ENCODE measurements at regions not wholly inside any gene's neighbourhood (a gene's known extent, or its start where the extent isn't known, plus 50 kb on each side); places are given as distances from the start of the nearest gene placed in this dataset.

GRCh38 chr5:128635379-128635778 is 97.3 kb upstream of the FBN2 start:
- Mint-ChIP-seq H3K27ac (no peak overlapping the region), H3K27me3 (ENCODE audit: low read depth) (no peaks in the 10 kb centered on the region), H3K9me3 (no peaks in the 10 kb centered on the region), H3K36me3 (ENCODE audit: low read depth) (no peaks in the 10 kb centered on the region), H3K4me1 (ENCODE audit: low read depth) (no peaks in the 10 kb centered on the region), H3K4me3 (no peak overlapping the region)
- intact Hi-C loops (cut with micrococcal nuclease) = no loop called here
- DNase-seq = no peak
- CTCF ChIA-PET = no interaction called here

- intact Hi-C loops (cut with micrococcal nuclease) = no loop called here
- H3K9me3 Mint-ChIP-seq = no peaks in the 10 kb centered on the region
- CTCF ChIA-PET = no interaction called here
These were observed 98.3 kb upstream of the FBN2 start for GRCh38 chr5:128636361-128636760.

DNA sequence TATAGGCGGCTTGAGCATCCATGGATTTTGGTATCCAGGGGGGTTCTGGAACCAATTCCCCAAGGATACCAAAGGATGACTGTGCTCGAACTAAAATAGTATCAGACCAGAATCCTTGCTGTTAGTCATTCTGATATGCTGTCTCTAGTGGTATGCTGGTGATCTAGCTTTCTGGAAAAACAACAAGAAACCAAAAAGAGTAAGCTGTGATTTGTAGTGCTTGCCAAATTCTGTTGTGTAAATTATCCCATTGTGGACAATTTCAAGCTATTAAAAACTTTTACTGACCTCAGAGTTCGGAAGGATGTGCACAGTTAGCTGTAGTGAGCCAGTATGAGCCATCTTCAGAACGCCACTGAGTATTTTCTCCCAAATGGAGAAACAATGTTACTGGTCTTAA is 99.0 kb upstream of the FBN2 start:
- Mint-ChIP-seq H3K4me3 (no peak overlapping the region), H3K27me3 (ENCODE audit: low read depth) (no peaks in the 10 kb centered on the region), H3K27ac (no peak overlapping the region), H3K4me1 (ENCODE audit: low read depth) (no peaks in the 10 kb centered on the region), H3K9me3 (no peaks in the 10 kb centered on the region), H3K36me3 (ENCODE audit: low read depth) (no peaks in the 10 kb centered on the region)
- no peak for DNase-seq
- CTCF ChIA-PET = no interaction called here
- intact Hi-C loops (cut with micrococcal nuclease) = no loop called here

More at GRCh38 chr5:128636361-128636760, 98.3 kb upstream of the FBN2 start:
- no peak for DNase-seq
- no peak overlapping the region for H3K4me3 Mint-ChIP-seq
- no peaks in the 10 kb centered on the region for H3K27me3 Mint-ChIP-seq (ENCODE audit: low read depth)
- H3K4me1 Mint-ChIP-seq (ENCODE audit: low read depth) = no peaks in the 10 kb centered on the region
- H3K27ac Mint-ChIP-seq = no peak overlapping the region
- no peaks in the 10 kb centered on the region for H3K36me3 Mint-ChIP-seq (ENCODE audit: low read depth)

- Mint-ChIP-seq H3K9me3 (no peaks in the 10 kb centered on the region), H3K36me3 (ENCODE audit: low read depth) (no peaks in the 10 kb centered on the region), H3K27me3 (ENCODE audit: low read depth) (no peaks in the 10 kb centered on the region), H3K4me3 (no peak overlapping the region), H3K27ac (no peak overlapping the region), H3K4me1 (ENCODE audit: low read depth) (no peaks in the 10 kb centered on the region)
- intact Hi-C loops (cut with micrococcal nuclease) = no loop called here
- CTCF ChIA-PET = no interaction called here
- no peak for DNase-seq
These were observed 103.8 kb upstream of the FBN2 start for GRCh38 chr5:128641861-128642260.

GRCh38 chr5:128644863-128645262 is 106.8 kb upstream of the FBN2 start:
- Mint-ChIP-seq H3K27me3 (ENCODE audit: low read depth) (no peaks in the 10 kb centered on the region), H3K4me1 (ENCODE audit: low read depth) (no peaks in the 10 kb centered on the region), H3K9me3 (no peaks in the 10 kb centered on the region), H3K27ac (no peak overlapping the region), H3K4me3 (no peak overlapping the region), H3K36me3 (ENCODE audit: low read depth) (no peaks in the 10 kb centered on the region)
- CTCF ChIA-PET = no interaction called here
- intact Hi-C loops (cut with micrococcal nuclease) = no loop called here
- DNase-seq = no peak

GRCh38 chr5:128645581-128645980 is 107.5 kb upstream of the FBN2 start:
- H3K36me3 Mint-ChIP-seq (ENCODE audit: low read depth) = no peaks in the 10 kb centered on the region
- H3K9me3 Mint-ChIP-seq = peaks cover 5% of the 10 kb centered on the region
- intact Hi-C loops (cut with micrococcal nuclease) = no loop called here
- H3K27me3 Mint-ChIP-seq (ENCODE audit: low read depth) = no peaks in the 10 kb centered on the region
- no peak for DNase-seq
- no peak overlapping the region for H3K27ac Mint-ChIP-seq
- CTCF ChIA-PET = no interaction called here
- no peak overlapping the region for H3K4me3 Mint-ChIP-seq
- H3K4me1 Mint-ChIP-seq (ENCODE audit: low read depth) = no peaks in the 10 kb centered on the region

- Mint-ChIP-seq H3K27ac (no peak overlapping the region), H3K4me3 (no peak overlapping the region), H3K36me3 (ENCODE audit: low read depth) (no peaks in the 10 kb centered on the region), H3K9me3 (peaks cover 5% of the 10 kb centered on the region), H3K27me3 (ENCODE audit: low read depth) (no peaks in the 10 kb centered on the region), H3K4me1 (ENCODE audit: low read depth) (no peaks in the 10 kb centered on the region)
- CTCF ChIA-PET = no interaction called here
- DNase-seq = no peak
- intact Hi-C loops (cut with micrococcal nuclease) = no loop called here
These were observed 108.1 kb upstream of the FBN2 start for GRCh38 chr5:128646176-128646575.

DNA sequence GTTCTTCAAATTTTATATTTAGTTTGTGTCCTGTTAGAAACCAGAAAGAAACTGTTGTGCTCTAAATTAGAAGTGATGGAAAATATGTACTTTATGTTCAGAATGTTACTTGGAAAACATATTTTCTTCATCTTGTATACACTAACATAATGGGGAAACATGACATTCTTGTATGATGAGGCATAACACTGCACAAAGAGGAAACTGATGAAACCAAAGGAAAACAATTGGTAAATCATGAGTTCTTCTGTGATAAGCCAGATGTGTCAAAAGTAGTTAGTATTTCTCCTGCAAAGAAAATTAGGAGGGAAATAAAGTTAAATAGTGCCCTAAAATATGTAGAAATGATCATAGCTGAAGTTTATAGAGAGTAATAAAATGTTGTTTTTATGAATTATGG is 111.1 kb upstream of the FBN2 start:
- H3K9me3 Mint-ChIP-seq = peaks cover 13% of the 10 kb centered on the region
- intact Hi-C loops (cut with micrococcal nuclease) = no loop called here

GRCh38 chr5:128662997-128663396 is 125.0 kb upstream of the FBN2 start:
- H3K36me3 Mint-ChIP-seq (ENCODE audit: low read depth) = no peaks in the 10 kb centered on the region
- CTCF ChIA-PET = no interaction called here
- DNase-seq = no peak
- H3K27me3 Mint-ChIP-seq (ENCODE audit: low read depth) = no peaks in the 10 kb centered on the region
- no peak overlapping the region for H3K4me3 Mint-ChIP-seq
- no peaks in the 10 kb centered on the region for H3K9me3 Mint-ChIP-seq
- intact Hi-C loops (cut with micrococcal nuclease) = no loop called here
- H3K4me1 Mint-ChIP-seq (ENCODE audit: low read depth) = no peaks in the 10 kb centered on the region
- H3K27ac Mint-ChIP-seq = no peak overlapping the region

More for the DNA sequence above, 111.1 kb upstream of the FBN2 start:
- H3K27me3 Mint-ChIP-seq (ENCODE audit: low read depth) = no peaks in the 10 kb centered on the region
- CTCF ChIA-PET = no interaction called here
- H3K27ac Mint-ChIP-seq = no peak overlapping the region
- no peaks in the 10 kb centered on the region for H3K4me1 Mint-ChIP-seq (ENCODE audit: low read depth)
- no peak for DNase-seq
- no peak overlapping the region for H3K4me3 Mint-ChIP-seq
- no peaks in the 10 kb centered on the region for H3K36me3 Mint-ChIP-seq (ENCODE audit: low read depth)

GRCh38 chr5:128665747-128666355 is 127.8 kb upstream of the FBN2 start:
- H3K36me3 Mint-ChIP-seq (ENCODE audit: low read depth) = no peaks in the 10 kb centered on the region
- intact Hi-C loops (cut with micrococcal nuclease) = no loop called here
- CTCF ChIA-PET = no interaction called here
- peaks cover 5% of the 10 kb centered on the region for H3K27me3 Mint-ChIP-seq (ENCODE audit: low read depth)
- no peaks in the 10 kb centered on the region for H3K9me3 Mint-ChIP-seq
- H3K27ac Mint-ChIP-seq = no peak overlapping the region
- no peaks in the 10 kb centered on the region for H3K4me1 Mint-ChIP-seq (ENCODE audit: low read depth)
- no peak overlapping the region for H3K4me3 Mint-ChIP-seq
- no peak for DNase-seq

DNA sequence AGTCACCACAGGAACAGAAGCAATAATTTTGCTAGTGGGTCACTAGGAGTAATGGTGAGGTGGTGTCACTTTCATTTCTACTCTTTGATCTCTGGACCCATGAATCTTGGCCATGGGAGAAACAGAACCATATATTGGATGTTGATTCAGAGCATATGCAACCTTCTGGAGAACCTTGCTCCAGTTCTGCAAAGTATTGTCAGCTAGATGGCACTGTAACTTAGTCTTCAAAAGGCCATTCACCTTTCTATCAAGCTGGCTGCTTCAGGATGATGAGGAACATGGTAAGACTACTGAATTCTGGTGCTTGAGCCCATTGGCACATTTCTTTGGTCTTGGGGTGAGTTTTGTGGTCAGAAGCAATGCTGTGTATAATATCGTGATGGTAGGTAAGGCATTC is 129.1 kb upstream of the FBN2 start:
- Mint-ChIP-seq H3K27me3 (ENCODE audit: low read depth) (peaks cover 7% of the 10 kb centered on the region), H3K9me3 (no peaks in the 10 kb centered on the region), H3K36me3 (ENCODE audit: low read depth) (no peaks in the 10 kb centered on the region), H3K4me3 (no peak overlapping the region), H3K27ac (no peak overlapping the region), H3K4me1 (ENCODE audit: low read depth) (no peaks in the 10 kb centered on the region)
- intact Hi-C loops (cut with micrococcal nuclease) = no loop called here
- CTCF ChIA-PET = no interaction called here
- no peak for DNase-seq

DNA sequence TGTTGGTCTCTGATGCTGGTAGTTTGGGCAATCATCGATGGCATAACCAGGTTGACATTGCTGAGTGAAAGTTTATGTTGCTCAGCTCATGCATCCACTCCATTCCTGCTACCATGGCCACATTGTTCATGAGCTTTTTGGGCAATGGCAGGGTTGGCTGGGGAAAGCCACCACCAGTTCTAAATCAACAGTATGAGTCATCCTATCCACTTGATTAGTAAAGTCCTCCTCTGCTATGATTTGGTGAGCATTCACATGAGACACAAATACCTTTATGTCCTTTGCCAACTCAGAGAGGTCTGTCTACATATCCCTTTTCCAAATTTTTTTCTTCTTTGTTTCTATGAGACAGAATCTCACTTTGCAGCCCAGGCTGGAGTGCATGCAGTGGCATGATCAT is 129.7 kb upstream of the FBN2 start:
- intact Hi-C loops (cut with micrococcal nuclease) = no loop called here
- DNase-seq = no peak
- Mint-ChIP-seq H3K4me3 (no peak overlapping the region), H3K27me3 (ENCODE audit: low read depth) (peaks cover 7% of the 10 kb centered on the region), H3K27ac (no peak overlapping the region), H3K36me3 (ENCODE audit: low read depth) (no peaks in the 10 kb centered on the region), H3K9me3 (no peaks in the 10 kb centered on the region), H3K4me1 (ENCODE audit: low read depth) (no peaks in the 10 kb centered on the region)
- CTCF ChIA-PET = no interaction called here

- CTCF ChIA-PET = no interaction called here
- Mint-ChIP-seq H3K36me3 (ENCODE audit: low read depth) (no peaks in the 10 kb centered on the region), H3K4me1 (ENCODE audit: low read depth) (no peaks in the 10 kb centered on the region), H3K27ac (no peak overlapping the region), H3K27me3 (ENCODE audit: low read depth) (peaks cover 7% of the 10 kb centered on the region), H3K4me3 (no peak overlapping the region), H3K9me3 (no peaks in the 10 kb centered on the region)
- DNase-seq = no peak
- intact Hi-C loops (cut with micrococcal nuclease) = no loop called here
These were observed 130.9 kb upstream of the FBN2 start for GRCh38 chr5:128668921-128669320.

- Mint-ChIP-seq H3K9me3 (no peaks in the 10 kb centered on the region), H3K4me3 (no peak overlapping the region), H3K27ac (no peak overlapping the region), H3K27me3 (ENCODE audit: low read depth) (peaks cover 7% of the 10 kb centered on the region), H3K36me3 (ENCODE audit: low read depth) (no peaks in the 10 kb centered on the region), H3K4me1 (ENCODE audit: low read depth) (no peaks in the 10 kb centered on the region)
- no peak for DNase-seq
- intact Hi-C loops (cut with micrococcal nuclease) = no loop called here
- CTCF ChIA-PET = no interaction called here
These were observed 131.8 kb upstream of the FBN2 start for GRCh38 chr5:128669803-128670202.
